ENCODE measurements at regions not wholly inside any gene's neighbourhood (a gene's known extent, or its start where the extent isn't known, plus 50 kb on each side); places are given as distances from the start of the nearest gene placed in this dataset.

DNA sequence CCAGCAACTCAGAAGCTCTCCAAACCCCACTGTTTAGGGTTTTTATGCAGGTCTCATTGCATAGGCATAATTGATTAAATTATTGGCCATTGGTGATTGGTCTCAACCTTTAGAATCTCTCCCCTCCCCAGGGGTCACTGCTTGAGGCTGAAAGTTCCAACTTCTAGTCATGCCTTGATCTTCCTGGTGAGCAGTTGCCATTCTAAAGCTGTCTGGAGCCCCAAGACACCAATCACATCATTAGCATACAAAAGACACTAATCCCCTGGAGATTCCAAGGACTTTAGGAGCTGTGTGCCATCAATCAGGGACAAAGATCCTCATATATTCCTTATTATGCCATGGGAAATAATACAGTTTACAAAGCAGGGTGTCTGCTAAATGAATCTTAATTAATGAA, 863.4 kb upstream of the KLHL29 start:
- no peak for TF ChIP-seq POLR2AphosphoS5 (IDR thresholded peaks at IDR 0.05)
- TF ChIP-seq POLR2A (IDR thresholded peaks at IDR 0.05), result no peak
